ENCODE measurements at regions not wholly inside any gene's neighbourhood (a gene's known extent, or its start where the extent isn't known, plus 50 kb on each side); places are given as distances from the start of the nearest gene placed in this dataset.
"Not testable (repeated sequence)": the region's sequence is repeated elsewhere in the genome, so short reads cannot be mapped to it uniquely, and the experiment has no call there.

DNA sequence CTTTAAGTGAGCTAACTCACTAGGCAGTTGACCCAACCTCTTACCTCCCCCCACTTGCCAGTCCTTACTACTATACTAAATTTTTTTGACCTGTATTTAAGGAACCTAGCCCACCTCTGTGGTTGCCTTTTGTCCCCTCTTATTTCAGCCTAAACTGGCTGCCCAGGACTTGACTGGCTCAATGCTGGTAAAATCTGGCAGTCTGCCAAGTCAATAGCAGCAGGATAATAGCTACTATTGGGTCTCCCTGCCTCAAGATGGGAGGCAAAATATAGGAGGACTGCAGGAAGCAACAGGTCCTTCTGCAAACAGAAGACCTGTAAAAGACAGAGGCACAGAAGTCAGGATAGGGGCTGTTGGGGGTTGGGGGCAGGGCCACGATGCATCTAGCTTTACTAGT, 144.2 kb upstream of the POGK start:
- no peaks in the 10 kb centered on the region for H3K9me3 Mint-ChIP-seq (ENCODE audit: unreplicated experiment)
- Histone ChIP-seq H3K9me3 (ENCODE audit: insufficient read depth, low read depth, low read length) (no peaks in the 10 kb centered on the region), H3K9ac (ENCODE audit: low read length) (no peak overlapping the region), H2AFZ (ENCODE audit: low read depth, low read length) (no peak overlapping the region), H3K36me3 (ENCODE audit: insufficient read depth, low read length) (no peaks in the 10 kb centered on the region), H3K4me2 (ENCODE audit: low read length) (no peak overlapping the region), H3K4me3 (ENCODE audit: insufficient read depth, low read depth, low read length) (no peak overlapping the region), H3K27ac (ENCODE audit: low read depth, low read length) (no peak overlapping the region), H3K27me3 (ENCODE audit: insufficient read depth, low read length) (no peaks in the 10 kb centered on the region), H3K4me1 (ENCODE audit: insufficient read depth, low read length) (no peaks in the 10 kb centered on the region), H4K20me1 (ENCODE audit: insufficient read depth, low read length) (no peaks in the 10 kb centered on the region), H3K79me2 (ENCODE audit: insufficient read depth, low read length) (no peaks in the 10 kb centered on the region)
- no peak overlapping the region for H3K4me3 Mint-ChIP-seq (ENCODE audit: unreplicated experiment)
- no peak for FAIRE-seq
- no peak for DNase-seq (ENCODE audit: low read depth)
- no peak overlapping the region for H3K27ac Mint-ChIP-seq (ENCODE audit: unreplicated experiment)
- H3K27me3 Mint-ChIP-seq (ENCODE audit: low read depth, unreplicated experiment): no peaks in the 10 kb centered on the region
- no peaks in the 10 kb centered on the region for H3K36me3 Mint-ChIP-seq (ENCODE audit: low read depth, unreplicated experiment)
- H3K4me1 Mint-ChIP-seq (ENCODE audit: low read depth, unreplicated experiment): no peaks in the 10 kb centered on the region
- no peak for TF ChIP-seq EZH2 (IDR thresholded peaks at IDR 0.05; ENCODE audit: insufficient read depth, low read length)
- TF ChIP-seq, protein P1, sequence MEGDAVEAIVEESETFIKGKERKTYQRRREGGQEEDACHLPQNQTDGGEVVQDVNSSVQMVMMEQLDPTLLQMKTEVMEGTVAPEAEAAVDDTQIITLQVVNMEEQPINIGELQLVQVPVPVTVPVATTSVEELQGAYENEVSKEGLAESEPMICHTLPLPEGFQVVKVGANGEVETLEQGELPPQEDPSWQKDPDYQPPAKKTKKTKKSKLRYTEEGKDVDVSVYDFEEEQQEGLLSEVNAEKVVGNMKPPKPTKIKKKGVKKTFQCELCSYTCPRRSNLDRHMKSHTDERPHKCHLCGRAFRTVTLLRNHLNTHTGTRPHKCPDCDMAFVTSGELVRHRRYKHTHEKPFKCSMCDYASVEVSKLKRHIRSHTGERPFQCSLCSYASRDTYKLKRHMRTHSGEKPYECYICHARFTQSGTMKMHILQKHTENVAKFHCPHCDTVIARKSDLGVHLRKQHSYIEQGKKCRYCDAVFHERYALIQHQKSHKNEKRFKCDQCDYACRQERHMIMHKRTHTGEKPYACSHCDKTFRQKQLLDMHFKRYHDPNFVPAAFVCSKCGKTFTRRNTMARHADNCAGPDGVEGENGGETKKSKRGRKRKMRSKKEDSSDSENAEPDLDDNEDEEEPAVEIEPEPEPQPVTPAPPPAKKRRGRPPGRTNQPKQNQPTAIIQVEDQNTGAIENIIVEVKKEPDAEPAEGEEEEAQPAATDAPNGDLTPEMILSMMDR (IDR thresholded peaks at IDR 0.05; ENCODE audit: insufficient read depth, low read depth, low read length): no peak

DNA sequence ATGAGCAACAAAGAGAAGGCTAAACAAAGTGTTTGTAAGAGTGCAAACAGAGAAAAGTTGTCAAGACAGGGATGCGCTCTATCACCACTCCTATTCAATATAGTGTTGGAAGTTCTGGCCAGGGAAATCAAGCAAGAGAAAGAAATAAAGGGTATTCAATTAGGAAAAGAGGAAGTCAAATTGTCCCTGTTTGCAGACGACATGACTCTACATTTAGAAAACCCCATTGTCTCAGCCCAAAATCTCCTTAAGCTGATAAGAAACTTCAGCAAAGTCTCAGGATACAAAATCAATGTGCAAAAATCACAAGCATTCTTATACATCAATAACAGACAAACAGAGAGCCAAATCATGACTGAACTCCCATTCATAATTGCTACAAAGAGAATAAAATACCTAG, 143.4 kb upstream of the POGK start:
- not testable (repeated sequence) for H3K4me1 ChIP-seq (ENCODE audit: insufficient read depth, low read length); H3K27me3 ChIP-seq (ENCODE audit: insufficient read depth, low read length); H3K27ac ChIP-seq (ENCODE audit: low read depth, low read length); H3K27me3 Mint-ChIP-seq (ENCODE audit: low read depth, unreplicated experiment); H3K4me3 ChIP-seq (ENCODE audit: insufficient read depth, low read depth, low read length); H3K9me3 ChIP-seq (ENCODE audit: insufficient read depth, low read depth, low read length); H3K4me1 Mint-ChIP-seq (ENCODE audit: low read depth, unreplicated experiment); H3K4me2 ChIP-seq (ENCODE audit: low read length); H4K20me1 ChIP-seq (ENCODE audit: insufficient read depth, low read length); H3K4me3 Mint-ChIP-seq (ENCODE audit: unreplicated experiment); H3K79me2 ChIP-seq (ENCODE audit: insufficient read depth, low read length); H2AFZ ChIP-seq (ENCODE audit: low read depth, low read length); FAIRE-seq; H3K9ac ChIP-seq (ENCODE audit: low read length); H3K36me3 Mint-ChIP-seq (ENCODE audit: low read depth, unreplicated experiment); H3K36me3 ChIP-seq (ENCODE audit: insufficient read depth, low read length); DNase-seq (ENCODE audit: low read depth); H3K27ac Mint-ChIP-seq (ENCODE audit: unreplicated experiment); H3K9me3 Mint-ChIP-seq (ENCODE audit: unreplicated experiment)

DNA sequence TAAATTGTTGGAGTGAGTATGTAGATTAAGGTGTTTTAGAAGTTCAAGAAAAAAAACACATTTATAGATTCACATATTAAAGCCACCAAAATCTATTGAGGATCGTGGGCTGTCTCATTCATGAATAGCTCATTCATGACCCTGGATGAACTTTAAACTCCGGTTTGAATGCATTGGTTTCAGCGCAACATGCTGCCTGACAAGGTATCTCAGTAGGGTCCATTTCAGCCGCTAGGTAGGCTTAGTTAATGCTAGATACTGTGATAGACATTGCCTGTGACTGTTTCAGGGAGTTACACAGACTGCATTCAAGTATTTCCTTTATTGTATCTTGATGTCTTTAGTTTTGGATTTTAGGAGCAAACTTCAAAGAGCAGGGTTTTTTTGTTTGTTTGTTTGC, 140.5 kb upstream of the POGK start:
- H3K36me3 Mint-ChIP-seq (ENCODE audit: low read depth, unreplicated experiment): no peaks in the 10 kb centered on the region
- no peaks in the 10 kb centered on the region for H3K27me3 Mint-ChIP-seq (ENCODE audit: low read depth, unreplicated experiment)
- Histone ChIP-seq H2AFZ (ENCODE audit: low read depth, low read length) (no peak overlapping the region), H3K36me3 (ENCODE audit: insufficient read depth, low read length) (no peaks in the 10 kb centered on the region), H3K9ac (ENCODE audit: low read length) (no peak overlapping the region), H3K4me2 (ENCODE audit: low read length) (no peak overlapping the region), H3K9me3 (ENCODE audit: insufficient read depth, low read depth, low read length) (no peaks in the 10 kb centered on the region), H3K27ac (ENCODE audit: low read depth, low read length) (no peak overlapping the region), H3K4me3 (ENCODE audit: insufficient read depth, low read depth, low read length) (no peak overlapping the region), H3K79me2 (ENCODE audit: insufficient read depth, low read length) (no peaks in the 10 kb centered on the region), H3K27me3 (ENCODE audit: insufficient read depth, low read length) (no peaks in the 10 kb centered on the region), H4K20me1 (ENCODE audit: insufficient read depth, low read length) (no peaks in the 10 kb centered on the region), H3K4me1 (ENCODE audit: insufficient read depth, low read length) (no peaks in the 10 kb centered on the region)
- TF ChIP-seq, protein P1 (IDR thresholded peaks at IDR 0.05; ENCODE audit: insufficient read depth, low read depth, low read length): no peak
- no peak for TF ChIP-seq EZH2 (IDR thresholded peaks at IDR 0.05; ENCODE audit: insufficient read depth, low read length)
- DNase-seq (ENCODE audit: low read depth) (no peak), FAIRE-seq (no peak)
- peaks cover 3% of the 10 kb centered on the region for H3K9me3 Mint-ChIP-seq (ENCODE audit: unreplicated experiment)
- H3K27ac Mint-ChIP-seq (ENCODE audit: unreplicated experiment): no peak overlapping the region
- no peak overlapping the region for H3K4me3 Mint-ChIP-seq (ENCODE audit: unreplicated experiment)
- H3K4me1 Mint-ChIP-seq (ENCODE audit: low read depth, unreplicated experiment): peaks cover 6% of the 10 kb centered on the region
